ENCODE measurements at regions not wholly inside any gene's neighbourhood (a gene's known extent, or its start where the extent isn't known, plus 50 kb on each side); places are given as distances from the start of the nearest gene placed in this dataset.
"Not testable (repeated sequence)": the region's sequence is repeated elsewhere in the genome, so short reads cannot be mapped to it uniquely, and the experiment has no call there.

GRCh38 chrX:150094375-150094774 is 156.1 kb upstream of the EOLA2 start:
- no peak for TF ChIP-seq CTCF (IDR thresholded peaks at IDR 0.05; ENCODE audit: control insufficient read depth, extremely low read depth, insufficient read depth)
- H3K4me3 ChIP-seq (ENCODE audit: low read depth, low read length): no peak overlapping the region
- no peak for DNase-seq (ENCODE audit: low read depth)

DNA sequence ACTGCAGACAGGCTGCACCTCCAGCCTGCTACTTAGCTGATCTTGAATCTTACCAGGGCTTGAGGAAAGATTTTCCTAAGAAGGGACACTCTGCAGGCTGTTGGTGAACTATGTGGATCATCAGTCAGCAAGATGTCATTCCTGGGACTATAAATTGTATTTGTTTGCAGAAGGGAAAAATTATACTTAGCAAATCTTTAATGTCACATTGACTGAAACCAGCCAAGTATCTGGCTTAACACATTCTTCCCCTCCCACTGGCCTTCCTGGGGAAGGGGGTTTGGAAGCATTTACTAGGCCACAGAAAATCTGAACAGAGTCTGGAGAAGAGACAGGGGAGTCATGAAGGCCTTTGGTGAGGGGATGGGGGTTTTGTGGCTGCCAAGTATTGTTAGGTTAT is 156.7 kb upstream of the EOLA2 start:
- no peak for DNase-seq (ENCODE audit: low read depth)
- no peak overlapping the region for H3K4me3 ChIP-seq (ENCODE audit: low read depth, low read length)
- no peak for TF ChIP-seq CTCF (IDR thresholded peaks at IDR 0.05; ENCODE audit: control insufficient read depth, extremely low read depth, insufficient read depth)

GRCh38 chrX:150099316-150099715 is 161.0 kb upstream of the EOLA2 start:
- H3K4me3 ChIP-seq (ENCODE audit: low read depth, low read length): no peak overlapping the region
- no peak for DNase-seq (ENCODE audit: low read depth)
- TF ChIP-seq CTCF (IDR thresholded peaks at IDR 0.05; ENCODE audit: control insufficient read depth, extremely low read depth, insufficient read depth): no peak

DNA sequence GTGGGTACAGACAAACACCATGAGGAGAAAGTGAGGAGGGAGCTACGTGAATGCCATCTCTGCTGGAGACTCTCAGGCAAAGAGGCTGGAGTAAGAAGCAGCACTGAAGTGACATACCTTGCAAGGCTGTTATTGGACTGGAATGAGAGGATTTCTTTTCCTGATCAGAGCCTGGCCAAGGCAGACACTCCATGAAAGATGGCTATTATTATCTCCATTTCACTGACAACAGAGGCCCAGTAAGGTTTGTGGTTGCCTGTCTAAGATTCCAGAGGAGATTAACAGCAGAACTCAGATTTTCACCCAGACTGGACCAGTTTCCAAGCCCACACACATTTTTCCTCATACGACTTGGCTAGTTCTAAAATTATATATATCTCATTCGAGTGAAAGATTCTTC is 162.0 kb upstream of the EOLA2 start:
- no peak overlapping the region for H3K4me3 ChIP-seq (ENCODE audit: low read depth, low read length)
- no peak for TF ChIP-seq CTCF (IDR thresholded peaks at IDR 0.05; ENCODE audit: control insufficient read depth, extremely low read depth, insufficient read depth)
- no peak for DNase-seq (ENCODE audit: low read depth)

GRCh38 chrX:150118476-150118875 is 180.2 kb upstream of the EOLA2 start:
- H3K4me3 ChIP-seq (ENCODE audit: low read depth, low read length): no peak overlapping the region
- DNase-seq (ENCODE audit: low read depth): no peak
- no peak for TF ChIP-seq CTCF (IDR thresholded peaks at IDR 0.05; ENCODE audit: control insufficient read depth, extremely low read depth, insufficient read depth)

- no peak overlapping the region for H3K4me3 ChIP-seq (ENCODE audit: low read depth, low read length)
- no peak for TF ChIP-seq CTCF (IDR thresholded peaks at IDR 0.05; ENCODE audit: control insufficient read depth, extremely low read depth, insufficient read depth)
- no peak for DNase-seq (ENCODE audit: low read depth)
Observed at GRCh38 chrX:150119323-150119722, 181.0 kb upstream of the EOLA2 start.

- H3K4me3 ChIP-seq (ENCODE audit: low read depth, low read length); DNase-seq (ENCODE audit: low read depth): not testable (repeated sequence)
Observed at GRCh38 chrX:150125045-150125444, 186.8 kb upstream of the EOLA2 start.

GRCh38 chrX:150127216-150127615 is 188.9 kb upstream of the EOLA2 start:
- no peak for TF ChIP-seq CTCF (IDR thresholded peaks at IDR 0.05; ENCODE audit: control insufficient read depth, extremely low read depth, insufficient read depth)
- DNase-seq (ENCODE audit: low read depth): no peak
- H3K4me3 ChIP-seq (ENCODE audit: low read depth, low read length): no peak overlapping the region

Data from LNCaP clone FGC (cell line).